GM19240 (cell line): ENCODE measurements at regions not wholly inside any gene's neighbourhood (a gene's known extent, or its start where the extent isn't known, plus 50 kb on each side); places are given as distances from the start of the nearest gene placed in this dataset.
"Not testable (repeated sequence)": the region's sequence is repeated elsewhere in the genome, so short reads cannot be mapped to it uniquely, and the experiment has no call there.

ENCODE experiments used
- DNase-seq: peaks from one replicate; pipeline ENCODE4 v3.0.0; 2011; ENCODE audit warnings: low spot score; ENCODE audit not compliant: insufficient read length

DNA sequence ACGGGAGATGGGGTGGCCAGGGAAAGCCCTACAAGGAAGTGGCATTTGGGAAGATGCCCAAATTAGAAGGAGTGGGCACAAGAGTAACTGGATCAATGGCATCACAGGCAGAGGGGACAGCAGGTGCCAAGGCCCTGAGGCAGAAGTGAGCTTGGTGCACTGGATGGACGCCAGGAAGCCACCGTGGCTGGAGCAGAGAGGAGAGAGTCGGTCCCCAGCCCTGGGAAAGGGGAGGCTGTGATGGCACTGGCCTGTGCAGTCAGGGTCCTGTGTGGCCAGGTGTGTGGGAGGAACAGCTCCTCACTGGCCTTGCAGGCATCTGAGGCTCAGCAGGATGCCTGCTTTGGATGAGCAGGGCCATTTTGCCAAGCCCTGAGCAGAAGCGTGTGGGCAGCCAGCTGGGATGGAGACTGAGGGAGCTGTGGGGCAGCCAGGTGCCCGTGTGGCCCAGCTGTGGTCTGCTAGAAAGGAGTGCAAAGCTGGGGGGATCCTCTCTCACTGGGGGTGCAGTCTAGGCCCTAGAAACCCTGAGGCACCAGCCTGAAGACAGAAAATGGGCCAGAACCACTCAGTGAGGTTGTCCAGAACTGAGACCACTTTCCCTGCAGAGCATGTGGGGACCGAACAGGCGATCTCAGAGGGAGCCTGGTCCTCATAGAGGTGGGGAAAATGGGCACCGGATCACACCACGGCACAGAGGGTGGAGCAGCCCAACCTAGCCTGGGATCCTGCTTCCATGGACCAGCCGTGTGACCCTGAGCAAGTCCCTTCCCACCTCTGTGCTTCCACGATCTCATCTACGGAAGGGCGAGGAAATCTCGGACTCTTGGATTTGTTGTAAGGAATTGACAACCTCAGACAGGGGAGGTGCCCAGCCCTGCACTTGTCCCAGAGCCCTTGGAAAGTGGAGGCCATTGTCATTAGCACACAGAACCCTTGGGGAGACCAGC is 78.6 kb upstream of the RTL6 start:
- DNase-seq, result no peak

DNA sequence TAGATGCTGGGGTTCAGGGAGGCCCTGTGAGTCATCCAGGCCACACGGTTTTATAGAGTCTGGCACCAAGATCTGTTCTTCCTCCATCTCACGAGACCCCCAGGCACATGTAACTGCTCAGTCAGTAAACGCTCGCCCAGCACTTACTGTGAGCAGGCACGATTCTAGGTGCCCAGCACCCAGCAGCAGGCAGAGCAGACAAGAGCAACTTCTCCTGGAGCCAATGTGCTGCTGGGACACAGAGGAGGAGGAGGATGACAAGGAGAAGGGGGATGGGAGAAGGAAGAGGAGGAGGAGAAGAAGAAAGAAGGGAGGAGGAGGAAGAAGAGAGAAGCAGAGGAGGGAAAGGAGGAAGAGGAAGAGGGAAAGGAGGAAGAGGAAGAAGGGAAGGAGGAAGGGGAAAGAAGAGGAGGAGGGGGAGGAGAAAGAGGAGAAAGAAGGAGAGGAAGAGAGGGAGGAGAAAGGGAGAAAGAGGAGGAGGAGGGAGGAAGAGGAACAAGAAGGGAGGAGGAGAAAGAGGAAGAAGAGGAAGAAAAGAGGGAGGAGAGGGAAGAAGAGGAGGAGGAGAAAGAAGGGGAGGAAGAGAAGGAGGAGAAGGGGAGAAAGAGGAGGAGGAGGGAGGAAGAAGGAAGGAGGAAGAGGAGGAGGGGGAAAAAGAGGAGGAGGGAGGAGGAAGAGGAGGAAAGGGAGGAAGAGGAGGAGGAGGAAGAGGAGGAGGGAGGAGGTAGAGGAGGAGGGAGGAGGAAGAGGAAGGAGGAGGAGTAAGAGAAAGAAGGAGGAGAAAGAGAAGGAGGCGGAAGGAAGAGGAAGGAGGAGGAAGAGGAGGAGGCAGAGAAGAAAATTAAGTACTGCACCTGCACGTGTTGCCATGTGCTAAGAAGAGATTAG is 77.6 kb upstream of the RTL6 start:
- DNase-seq, result no peak

DNA sequence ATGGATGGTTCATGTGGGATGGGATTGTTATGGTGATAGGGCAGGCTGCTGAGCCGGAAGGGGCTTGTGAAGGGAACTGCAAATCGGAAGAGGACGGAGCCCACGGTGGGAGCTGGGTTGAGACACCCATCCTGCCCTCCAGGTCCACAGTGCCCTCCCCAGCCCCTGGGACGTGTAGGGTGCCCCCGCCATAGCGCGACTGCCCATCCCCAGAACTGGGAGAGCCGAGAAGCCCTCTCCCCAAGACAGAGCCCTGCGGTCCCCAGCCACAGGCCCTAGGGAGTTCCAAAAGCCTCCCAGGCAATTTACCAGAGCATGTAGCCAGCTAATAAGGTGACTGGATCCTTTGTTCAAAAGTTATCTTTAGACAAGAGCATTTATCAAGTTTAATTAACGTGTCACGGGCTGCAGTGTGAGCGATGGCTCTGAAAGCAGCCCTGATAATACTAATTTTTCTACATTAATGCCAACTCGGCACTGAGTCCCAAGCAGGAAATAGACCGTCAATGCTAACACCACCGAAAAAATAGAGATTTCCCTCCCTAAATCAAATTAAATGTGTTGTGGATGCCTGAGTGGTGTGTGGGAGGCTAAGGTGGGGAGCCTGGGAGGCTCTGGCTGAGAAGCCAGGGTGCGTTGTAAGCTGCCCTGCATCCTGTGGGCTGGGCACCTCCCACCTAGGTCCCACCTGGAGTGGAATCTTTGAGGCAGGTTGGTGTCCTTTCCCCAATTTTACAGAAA is 76.8 kb upstream of the RTL6 start:
- DNase-seq, result no peak

DNA sequence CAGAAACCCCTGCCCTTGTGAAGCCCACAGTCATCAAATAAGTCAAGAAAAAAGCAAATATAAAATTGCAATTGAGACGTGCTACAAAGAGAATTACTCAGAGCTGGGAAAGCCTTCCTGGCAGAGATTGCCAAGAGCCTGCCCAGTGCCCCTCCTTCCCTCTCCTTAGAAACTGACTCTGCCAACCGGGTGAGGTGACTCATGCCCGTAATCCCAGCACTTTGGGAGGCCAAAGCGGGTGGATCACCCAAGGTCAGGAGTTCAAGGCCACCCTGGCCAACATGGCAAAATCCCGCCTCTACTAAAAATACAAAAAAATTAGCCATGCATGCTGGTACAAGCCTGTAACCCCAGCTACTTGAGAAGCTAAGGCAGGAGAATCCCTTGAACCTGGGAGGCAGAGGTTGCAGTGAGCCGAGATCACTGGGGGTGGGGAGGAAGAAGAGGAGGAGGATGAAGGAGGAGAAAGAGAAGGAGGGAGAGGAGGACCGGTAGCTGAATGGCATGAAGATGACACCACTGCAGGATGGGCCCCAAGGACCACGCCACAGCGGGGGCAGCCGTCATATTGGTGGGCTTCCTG is 76.1 kb upstream of the RTL6 start:
- DNase-seq, result no peak

DNA sequence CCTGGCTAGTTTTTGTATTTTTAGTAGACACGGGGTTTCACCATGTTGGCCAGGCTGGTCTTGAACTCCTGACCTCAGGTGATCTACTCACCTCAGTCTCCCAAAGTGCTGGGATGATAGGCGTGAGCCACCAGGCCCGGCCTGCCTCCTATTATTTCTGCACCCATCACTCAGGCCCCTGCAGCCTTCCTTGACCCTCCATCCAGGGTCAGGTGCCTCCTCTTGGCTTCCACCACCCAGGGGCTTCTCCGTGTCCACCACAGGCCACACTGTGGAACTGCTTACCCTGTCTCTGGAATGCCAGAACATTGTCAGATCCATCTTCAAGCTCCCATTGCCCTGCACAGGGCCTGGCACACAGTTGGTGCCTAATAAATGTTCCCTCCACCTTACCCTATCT is 75.4 kb upstream of the RTL6 start:
- DNase-seq, result no peak

DNA sequence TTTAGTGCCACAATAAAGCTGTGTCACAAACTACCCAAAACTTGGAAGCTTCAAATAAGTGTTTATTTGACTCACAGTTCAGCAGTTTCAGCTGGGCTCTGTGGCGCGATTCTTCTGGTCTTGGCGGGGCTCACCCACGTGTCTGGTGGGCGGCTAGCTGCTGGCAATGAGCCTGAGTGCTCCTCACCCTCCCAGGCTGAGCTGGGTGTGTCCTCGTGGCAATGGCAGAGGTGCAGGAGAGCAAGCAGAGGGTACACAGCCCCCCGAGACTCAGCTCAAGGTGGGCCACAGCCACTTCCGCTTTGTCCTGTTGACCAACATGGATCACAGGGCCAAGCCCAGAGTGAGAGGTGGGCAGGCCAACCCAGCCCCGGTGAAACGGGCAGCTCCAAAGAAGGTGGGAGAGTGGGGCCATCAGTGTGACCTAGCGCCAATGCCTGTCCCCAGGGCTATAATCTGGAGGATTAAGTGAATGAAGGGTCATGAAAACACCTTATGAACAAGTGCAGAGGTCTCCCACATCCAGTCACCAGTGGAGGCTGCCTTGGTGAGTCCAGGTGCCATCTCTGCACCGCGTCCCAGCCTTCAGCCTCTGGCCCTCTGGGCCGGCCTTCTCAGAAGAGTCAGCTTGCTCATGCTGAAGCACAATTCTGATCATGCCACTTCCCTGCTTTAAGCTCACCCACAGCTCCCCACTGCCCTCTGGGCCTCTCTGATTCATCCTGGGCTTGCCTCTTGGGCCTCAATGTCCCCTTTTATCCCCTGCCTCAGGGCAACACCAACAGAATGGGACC is 74.6 kb upstream of the RTL6 start:
- no peak for DNase-seq

DNA sequence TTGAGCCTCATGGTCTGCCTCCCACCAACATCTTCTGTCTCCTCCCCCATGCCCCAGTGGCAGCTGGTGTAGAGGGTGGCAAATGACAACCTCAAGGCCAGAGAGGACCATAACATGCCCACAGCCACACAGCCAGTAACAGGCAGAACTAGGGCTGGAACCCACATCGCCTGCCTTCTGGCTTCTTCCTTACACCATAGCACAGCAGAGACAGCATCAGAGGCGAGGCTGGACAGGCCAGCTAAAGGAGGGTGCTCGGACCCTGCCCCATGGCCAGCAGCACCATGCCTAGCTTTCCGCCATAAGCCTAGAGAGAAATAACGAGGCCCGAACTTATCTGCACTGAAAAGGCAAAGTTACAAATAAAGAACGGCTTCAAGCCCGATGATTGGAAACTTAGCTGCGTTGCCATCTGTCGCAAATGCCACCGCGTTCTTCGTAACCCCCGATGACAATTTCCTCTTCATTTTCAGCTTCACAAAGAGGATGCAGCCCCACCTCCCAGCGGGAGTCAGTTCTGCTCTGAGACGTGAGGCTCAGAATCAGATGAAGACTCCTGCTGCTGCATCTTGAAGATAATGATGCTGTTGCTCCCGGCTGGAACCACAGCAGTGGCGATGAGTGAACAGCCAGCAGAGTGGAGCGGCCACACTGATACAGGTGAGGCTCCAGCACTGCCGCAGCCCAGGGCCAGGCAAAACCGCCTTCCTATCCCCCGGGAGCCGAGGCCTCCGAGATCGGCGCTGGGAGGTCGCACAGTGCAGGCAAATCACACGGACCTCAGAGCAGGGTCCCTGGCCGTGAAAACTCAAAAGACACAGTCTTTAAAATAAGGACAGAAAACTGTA is 73.8 kb upstream of the RTL6 start:
- no peak for DNase-seq

DNA sequence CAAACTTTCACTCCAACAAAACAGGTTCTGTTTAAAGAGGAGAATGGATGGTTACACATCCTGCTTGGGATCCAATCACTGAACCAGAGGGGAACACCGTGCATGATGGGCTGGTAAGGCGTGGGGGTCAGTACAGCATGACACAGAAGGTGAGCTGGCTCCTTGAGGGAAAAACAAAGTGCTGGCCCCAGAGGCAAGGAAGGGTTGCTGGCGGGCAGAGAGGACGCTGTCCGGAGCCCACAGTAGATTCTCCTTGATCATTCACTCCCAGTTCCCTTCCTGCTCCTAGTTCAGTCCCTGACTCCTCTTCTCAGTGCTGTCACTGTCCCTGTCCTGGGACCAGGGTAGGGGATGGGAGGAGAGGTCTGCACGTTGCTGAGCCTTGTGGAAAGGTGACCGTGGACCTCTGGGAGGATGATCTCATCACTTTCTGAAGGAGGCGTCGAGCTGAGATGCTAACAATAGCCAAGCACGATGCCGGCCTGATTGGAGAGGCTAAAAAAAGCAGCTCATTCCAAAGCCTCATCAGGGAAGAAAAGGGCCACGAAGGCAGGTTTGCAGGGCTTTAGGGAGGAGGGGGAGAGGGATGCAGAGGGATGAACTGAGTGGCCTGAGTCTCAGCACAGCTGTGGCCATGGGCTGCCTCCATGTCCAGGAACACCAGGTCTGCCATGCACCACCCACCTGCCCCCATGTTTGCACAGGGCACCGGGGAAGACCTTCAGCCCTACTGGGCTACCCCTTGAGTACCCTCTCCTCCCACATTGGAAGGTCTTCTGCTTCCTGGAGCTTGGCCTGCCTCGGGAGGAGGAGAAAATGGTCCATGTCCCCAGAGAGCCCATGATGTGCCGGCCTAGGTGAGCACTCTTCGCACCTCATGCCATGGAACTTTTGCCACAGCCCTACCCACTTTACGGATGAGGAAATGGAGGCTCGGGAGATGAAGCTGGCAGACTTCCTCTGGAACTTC is 72.7 kb upstream of the RTL6 start:
- no peak for DNase-seq

DNA sequence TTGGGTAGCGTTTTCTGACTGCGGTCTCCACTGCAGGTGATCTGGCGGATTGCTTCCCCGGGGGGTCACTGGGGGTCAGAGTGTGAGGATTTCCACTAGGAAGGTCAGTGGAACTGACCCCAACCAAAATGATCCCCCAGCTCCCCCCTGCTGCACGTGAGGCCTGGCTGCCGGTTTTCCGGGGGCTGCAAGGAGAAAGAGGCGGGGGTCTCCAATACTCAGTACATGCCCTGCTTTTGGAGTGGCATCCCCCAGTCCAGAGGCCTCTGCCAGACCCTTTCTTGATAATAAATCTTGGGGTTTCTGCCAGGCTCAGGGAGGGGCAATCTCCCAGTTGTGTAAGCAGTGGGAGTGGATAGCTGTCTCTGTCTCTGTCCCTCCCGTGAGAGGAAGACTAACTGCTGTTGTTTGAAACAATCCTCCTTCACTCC is 71.5 kb upstream of the RTL6 start:
- DNase-seq, result no peak

DNA sequence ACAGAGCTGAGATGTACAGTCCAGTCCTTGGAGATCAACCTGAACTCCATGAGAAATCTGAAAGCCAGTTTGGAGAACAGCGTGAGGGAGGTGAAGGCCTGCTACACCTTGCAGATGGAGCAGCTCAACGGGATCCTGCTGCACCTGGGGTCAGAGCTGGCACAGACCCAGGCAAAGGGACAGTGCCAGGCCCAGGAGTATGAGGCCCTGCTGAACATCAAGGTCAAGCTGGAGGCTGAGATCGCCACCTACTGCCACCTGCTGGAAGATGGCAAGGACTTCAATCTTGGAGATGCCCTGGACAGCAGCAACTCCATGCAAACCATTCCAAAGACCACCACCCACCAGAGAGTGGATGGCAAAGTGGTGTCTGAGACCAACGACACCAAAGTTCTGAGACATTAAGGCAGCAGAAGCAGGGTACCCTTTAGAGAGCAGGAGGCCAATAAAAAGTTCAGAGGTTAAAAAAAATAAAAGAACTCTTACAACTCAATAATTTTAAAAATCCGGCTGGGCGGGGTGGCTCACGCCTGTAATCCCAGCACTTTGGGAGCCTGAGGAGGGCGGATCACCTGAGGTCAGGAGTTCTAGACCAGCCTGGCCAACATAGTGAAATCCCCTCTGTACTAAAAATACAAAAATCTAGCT is 69.9 kb upstream of the RTL6 start:
- no peak for DNase-seq

DNA sequence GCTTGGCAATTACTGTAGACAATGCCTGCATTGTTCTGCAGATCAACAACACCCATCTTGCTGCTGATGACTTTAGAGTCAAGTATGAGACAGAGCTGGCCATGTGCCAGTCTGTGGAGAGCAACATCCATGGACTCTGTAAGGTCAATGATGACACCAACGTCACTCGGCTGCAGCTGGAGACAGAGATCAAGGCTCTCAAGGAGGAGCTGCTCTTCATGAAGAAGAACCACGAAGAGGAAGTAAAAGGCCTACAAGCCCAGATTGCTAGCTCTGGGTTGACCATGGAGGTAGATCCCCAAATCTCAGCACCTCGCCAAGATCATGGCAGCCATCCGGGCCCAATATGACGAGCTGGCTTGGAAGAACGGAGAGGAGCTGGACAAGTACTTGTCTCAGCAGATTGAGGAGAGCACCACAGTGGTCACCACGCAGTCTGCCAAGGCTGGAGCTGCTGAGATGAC is 69.4 kb upstream of the RTL6 start:
- not testable (repeated sequence) for DNase-seq

DNA sequence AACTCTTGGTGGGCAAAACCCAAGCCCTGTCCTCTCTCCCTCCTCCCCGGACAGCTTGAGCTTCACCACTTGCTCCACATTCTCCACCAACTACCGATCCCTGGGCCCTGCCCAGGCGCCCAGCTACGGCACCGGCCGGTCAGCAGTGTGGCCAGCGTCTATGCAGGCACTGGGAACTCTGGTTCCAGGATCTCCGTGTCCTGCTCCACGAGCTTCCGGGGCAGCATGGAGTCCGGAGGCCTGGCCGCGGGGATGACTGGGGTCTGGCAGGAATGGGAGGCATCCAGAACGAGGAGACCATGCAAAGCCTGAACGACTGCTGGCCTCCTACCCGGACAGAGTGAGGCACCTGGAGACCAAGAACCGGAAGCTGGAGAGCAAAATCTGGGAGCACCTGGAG is 68.9 kb upstream of the RTL6 start:
- no peak for DNase-seq

DNA sequence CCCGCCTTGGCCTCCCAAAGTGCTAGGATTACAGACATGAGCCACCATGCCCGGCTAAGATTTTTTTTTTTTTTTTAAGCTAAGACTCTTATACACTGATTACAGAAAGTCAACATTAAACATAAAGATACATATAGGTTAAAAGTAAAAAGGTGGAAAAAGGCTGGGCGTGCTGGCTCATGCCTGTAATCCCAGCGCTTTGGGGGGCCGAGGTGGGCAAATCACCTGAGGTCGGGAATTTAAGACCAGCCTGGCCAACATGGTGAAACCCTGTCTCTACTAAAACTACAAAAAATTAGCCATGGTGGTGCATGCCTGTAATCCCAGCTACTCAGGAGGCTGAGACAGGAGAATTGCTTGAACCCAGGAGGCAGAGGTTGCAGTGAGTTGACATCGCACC is 64.6 kb upstream of the RTL6 start:
- not testable (repeated sequence) for DNase-seq

DNA sequence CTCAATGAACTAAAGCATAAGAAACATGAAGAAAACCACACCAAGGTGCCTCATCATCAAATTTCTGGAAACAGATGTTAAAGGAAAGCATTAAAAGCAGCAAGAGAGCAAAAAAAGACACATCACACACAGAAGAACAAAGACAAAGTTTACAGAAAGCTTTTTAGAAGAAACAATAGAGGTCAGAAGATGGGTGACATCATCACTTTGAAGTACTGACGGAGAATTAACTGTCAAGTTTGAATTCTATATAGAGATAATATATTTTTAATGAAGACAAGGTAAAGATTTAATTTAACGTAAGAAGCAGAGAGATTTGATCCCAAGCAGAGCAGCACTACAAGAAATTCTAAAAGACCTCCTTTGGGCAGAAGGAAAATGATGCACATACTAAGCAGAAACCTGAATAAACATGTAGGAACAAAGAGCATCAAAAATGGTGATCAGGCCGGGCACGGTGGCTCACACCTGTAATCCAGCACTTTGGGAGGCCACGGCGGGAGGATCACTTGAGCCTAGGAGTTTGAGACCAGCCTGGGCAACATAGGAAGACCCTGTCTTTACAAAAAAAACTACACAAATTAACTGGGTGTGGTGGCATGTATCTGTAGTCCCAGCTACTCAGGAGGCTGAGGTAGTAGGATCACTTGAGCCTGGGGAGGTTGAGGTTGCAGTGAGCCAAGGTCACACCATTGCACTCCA is 63.3 kb upstream of the RTL6 start:
- DNase-seq, result no peak

DNA sequence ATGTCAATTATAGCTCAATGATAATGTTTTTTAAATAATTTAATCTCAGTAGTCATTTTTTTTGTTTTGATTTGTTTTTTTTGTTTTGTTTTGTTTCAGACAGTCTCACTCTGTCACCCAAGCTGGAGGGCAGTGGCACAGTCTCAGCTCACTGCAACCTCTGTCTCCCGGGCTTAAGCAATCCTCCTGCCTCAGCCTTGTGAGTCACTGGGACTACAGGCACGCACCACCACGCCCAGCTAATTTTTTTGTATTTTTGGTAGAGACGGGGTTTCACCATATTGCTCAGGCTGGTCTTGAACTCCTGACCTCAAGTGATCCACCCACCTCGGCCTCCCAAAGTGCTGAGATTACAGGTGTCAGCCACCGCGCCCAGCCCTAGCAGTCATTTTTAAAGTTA is 60.6 kb upstream of the RTL6 start:
- DNase-seq, result not testable (repeated sequence)

DNA sequence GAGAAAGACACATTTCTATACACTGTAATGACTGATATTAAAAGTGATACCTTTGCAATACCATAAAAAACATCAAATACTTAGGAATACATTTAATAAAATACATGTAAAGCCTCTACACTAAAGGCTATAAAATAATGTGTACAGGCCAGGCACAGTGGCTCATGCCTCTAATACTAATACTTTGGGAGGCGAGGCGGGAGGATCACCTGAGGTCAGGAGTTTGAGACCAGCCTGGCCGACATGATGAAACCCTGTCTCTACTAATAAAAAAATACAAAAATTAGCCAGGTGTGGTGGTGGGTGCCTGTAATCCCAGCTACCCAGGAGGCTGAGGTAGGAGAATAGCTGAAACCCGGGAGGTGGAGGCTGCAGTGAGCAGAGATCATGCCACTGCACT is 59.8 kb upstream of the RTL6 start:
- DNase-seq, result not testable (repeated sequence)
